HG03378 (cell line): ENCODE measurements at regions not wholly inside any gene's neighbourhood (a gene's known extent, or its start where the extent isn't known, plus 50 kb on each side); places are given as distances from the start of the nearest gene placed in this dataset.

Source experiments
- ATAC-seq: cut with Tn5 transposase; IDR thresholded peaks from one replicate; pipeline ENCODE4 v1.9.1; 2021; ENCODE audit warnings: mild to moderate bottlenecking, moderate library complexity; ENCODE audit not compliant: unreplicated experiment

- ATAC-seq: no peak
These were observed 312.8 kb upstream of the JAG1 start for GRCh38 chr20:10986586-10986985.

- no peak for ATAC-seq
These were observed 314.0 kb upstream of the JAG1 start for GRCh38 chr20:10987651-10988383.

GRCh38 chr20:10990625-10991382, 317.0 kb upstream of the JAG1 start:
- ATAC-seq: no peak

GRCh38 chr20:10992731-10993130, 318.9 kb upstream of the JAG1 start:
- ATAC-seq: no peak

- no peak for ATAC-seq
These were observed 321.3 kb upstream of the JAG1 start for GRCh38 chr20:10994991-10995700.

GRCh38 chr20:10998476-10998875, 324.7 kb upstream of the JAG1 start:
- ATAC-seq: no peak

- ATAC-seq: no peak
These were observed 326.6 kb upstream of the JAG1 start for GRCh38 chr20:11000416-11000815.

- no peak for ATAC-seq
These were observed 327.5 kb upstream of the JAG1 start for GRCh38 chr20:11001302-11001701.

GRCh38 chr20:11001764-11002540, 328.2 kb upstream of the JAG1 start:
- ATAC-seq: no peak

GRCh38 chr20:11003341-11003740, 329.5 kb upstream of the JAG1 start:
- no peak for ATAC-seq

- no peak for ATAC-seq
These were observed 334.7 kb upstream of the JAG1 start for GRCh38 chr20:11008444-11009033.

GRCh38 chr20:11011653-11012052, 337.9 kb upstream of the JAG1 start:
- no peak for ATAC-seq

GRCh38 chr20:11012975-11013374, 339.2 kb upstream of the JAG1 start:
- no peak for ATAC-seq

GRCh38 chr20:11013801-11014200, 340.0 kb upstream of the JAG1 start:
- no peak for ATAC-seq

- ATAC-seq: no peak
These were observed 341.6 kb upstream of the JAG1 start for GRCh38 chr20:11015440-11015839.

GRCh38 chr20:11017446-11017845, 343.6 kb upstream of the JAG1 start:
- ATAC-seq: no peak

GRCh38 chr20:11018668-11019170, 344.9 kb upstream of the JAG1 start:
- ATAC-seq: no peak

GRCh38 chr20:11020712-11021111, 346.9 kb upstream of the JAG1 start:
- ATAC-seq: no peak

- ATAC-seq: no peak
These were observed 353.4 kb upstream of the JAG1 start for GRCh38 chr20:11027224-11027623.

- no peak for ATAC-seq
These were observed 356.6 kb upstream of the JAG1 start for GRCh38 chr20:11030351-11030750.
